Kidney epithelial cell (primary cell): ENCODE measurements at regions not wholly inside any gene's neighbourhood (a gene's known extent, or its start where the extent isn't known, plus 50 kb on each side); places are given as distances from the start of the nearest gene placed in this dataset.

ENCODE experiments used
- DNase-seq: peaks from one replicate; pipeline ENCODE4 v3.0.0-alpha.2; 2010; ENCODE audit warnings: low read depth
- H3K27me3 ChIP-seq: 2 replicates; pipeline ENCODE4 v1.6.0; 2011; ENCODE audit warnings: low read length; ENCODE audit not compliant: control insufficient read depth, insufficient read depth
- H3K36me3 ChIP-seq: 2 replicates; pipeline ENCODE4 v1.5.1; 2011; ENCODE audit warnings: low read length; ENCODE audit not compliant: control insufficient read depth, insufficient read depth
- H3K4me3 ChIP-seq: 2 replicates; pipeline ENCODE4 v1.5.1; 2011; ENCODE audit warnings: low read depth, mild to moderate bottlenecking, control low read depth, low read length
- CTCF ChIP-seq: IDR thresholded peaks from 2 replicates; pipeline ENCODE4 v1.5.1; 2011; ENCODE audit warnings: mild to moderate bottlenecking, moderate library complexity, low read length, control low read depth, inconsistent platforms; ENCODE audit not compliant: insufficient read depth, poor library complexity, severe bottlenecking

GRCh38 chr6:137725949-137726348 is 141.1 kb upstream of the TNFAIP3 start:
- DNase-seq, result no peak
- no peaks in the 10 kb centered on the region for H3K36me3 ChIP-seq
- TF ChIP-seq CTCF, result no peak
- H3K4me3 ChIP-seq, result no peak overlapping the region
- H3K27me3 ChIP-seq, result no peaks in the 10 kb centered on the region

GRCh38 chr6:137726582-137726981 is 140.5 kb upstream of the TNFAIP3 start:
- no peak for TF ChIP-seq CTCF
- H3K4me3 ChIP-seq, result no peak overlapping the region

GRCh38 chr6:137727216-137727765 is 139.8 kb upstream of the TNFAIP3 start:
- H3K27me3 ChIP-seq, result no peaks in the 10 kb centered on the region
- no peak for TF ChIP-seq CTCF
- no peaks in the 10 kb centered on the region for H3K36me3 ChIP-seq
- H3K4me3 ChIP-seq, result no peak overlapping the region
- DNase-seq, result no peak

More at GRCh38 chr6:137726582-137726981, 140.5 kb upstream of the TNFAIP3 start:
- no peaks in the 10 kb centered on the region for H3K36me3 ChIP-seq
- no peak for DNase-seq
- no peaks in the 10 kb centered on the region for H3K27me3 ChIP-seq

GRCh38 chr6:137728386-137729349 is 138.4 kb upstream of the TNFAIP3 start:
- Histone ChIP-seq H3K36me3 (no peaks in the 10 kb centered on the region), H3K27me3 (no peaks in the 10 kb centered on the region), H3K4me3 (no peak overlapping the region)
- DNase-seq, result no peak
- TF ChIP-seq CTCF, result no peak

- TF ChIP-seq CTCF, result no peak
- no peak for DNase-seq
- no peaks in the 10 kb centered on the region for H3K27me3 ChIP-seq
- H3K36me3 ChIP-seq, result no peaks in the 10 kb centered on the region
- H3K4me3 ChIP-seq, result no peak overlapping the region
These were observed 137.0 kb upstream of the TNFAIP3 start for GRCh38 chr6:137729866-137730629.
